ENCODE measurements at regions not wholly inside any gene's neighbourhood (a gene's known extent, or its start where the extent isn't known, plus 50 kb on each side); places are given as distances from the start of the nearest gene placed in this dataset.

DNA sequence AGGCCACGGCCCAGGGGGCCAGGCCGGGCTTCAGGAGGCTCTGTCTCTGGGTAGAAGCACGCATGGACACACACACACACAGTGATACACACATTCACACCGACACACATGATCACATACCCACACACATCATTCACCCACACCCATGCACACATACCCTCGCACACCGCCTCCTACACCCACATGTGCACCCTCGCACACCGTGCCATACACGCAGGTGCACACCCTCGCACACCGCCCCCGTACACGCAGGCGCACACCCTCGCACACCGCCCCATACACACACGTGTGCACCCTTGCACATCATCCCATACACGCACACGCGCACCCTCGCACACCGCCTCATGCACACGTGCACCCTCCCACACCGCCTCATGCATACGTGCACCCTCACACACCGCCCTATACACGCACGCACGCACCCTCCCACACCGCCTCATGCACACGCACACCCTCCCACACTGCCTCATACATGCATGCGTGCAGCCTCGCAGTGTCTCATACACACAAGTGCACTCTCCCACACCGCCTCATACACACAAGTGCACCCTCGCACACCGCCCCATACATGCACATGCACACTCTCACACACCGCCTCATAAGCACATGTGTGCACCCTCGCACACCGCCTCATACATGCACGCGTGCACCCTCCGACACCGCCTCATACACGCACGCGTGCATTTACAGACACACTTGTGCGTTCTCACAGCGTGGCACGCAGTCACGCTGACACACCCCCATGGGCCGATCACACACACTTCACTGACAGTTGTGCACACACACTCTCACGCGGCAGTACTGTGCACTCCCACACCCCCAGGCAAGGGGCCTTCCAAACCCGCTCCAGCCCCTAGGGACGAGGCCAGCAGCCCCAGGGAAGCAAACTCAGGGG is 128.1 kb downstream of the SIK1 start:
- no peak overlapping the region for H3K4me3 ChIP-seq (ENCODE audit: low read depth, low read length)
- no peak for DNase-seq (ENCODE audit: low read depth)
- TF ChIP-seq, protein P1, sequence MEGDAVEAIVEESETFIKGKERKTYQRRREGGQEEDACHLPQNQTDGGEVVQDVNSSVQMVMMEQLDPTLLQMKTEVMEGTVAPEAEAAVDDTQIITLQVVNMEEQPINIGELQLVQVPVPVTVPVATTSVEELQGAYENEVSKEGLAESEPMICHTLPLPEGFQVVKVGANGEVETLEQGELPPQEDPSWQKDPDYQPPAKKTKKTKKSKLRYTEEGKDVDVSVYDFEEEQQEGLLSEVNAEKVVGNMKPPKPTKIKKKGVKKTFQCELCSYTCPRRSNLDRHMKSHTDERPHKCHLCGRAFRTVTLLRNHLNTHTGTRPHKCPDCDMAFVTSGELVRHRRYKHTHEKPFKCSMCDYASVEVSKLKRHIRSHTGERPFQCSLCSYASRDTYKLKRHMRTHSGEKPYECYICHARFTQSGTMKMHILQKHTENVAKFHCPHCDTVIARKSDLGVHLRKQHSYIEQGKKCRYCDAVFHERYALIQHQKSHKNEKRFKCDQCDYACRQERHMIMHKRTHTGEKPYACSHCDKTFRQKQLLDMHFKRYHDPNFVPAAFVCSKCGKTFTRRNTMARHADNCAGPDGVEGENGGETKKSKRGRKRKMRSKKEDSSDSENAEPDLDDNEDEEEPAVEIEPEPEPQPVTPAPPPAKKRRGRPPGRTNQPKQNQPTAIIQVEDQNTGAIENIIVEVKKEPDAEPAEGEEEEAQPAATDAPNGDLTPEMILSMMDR (conservative IDR thresholded peaks at IDR 0.05; ENCODE audit: low read depth, low read length): no peak

DNA sequence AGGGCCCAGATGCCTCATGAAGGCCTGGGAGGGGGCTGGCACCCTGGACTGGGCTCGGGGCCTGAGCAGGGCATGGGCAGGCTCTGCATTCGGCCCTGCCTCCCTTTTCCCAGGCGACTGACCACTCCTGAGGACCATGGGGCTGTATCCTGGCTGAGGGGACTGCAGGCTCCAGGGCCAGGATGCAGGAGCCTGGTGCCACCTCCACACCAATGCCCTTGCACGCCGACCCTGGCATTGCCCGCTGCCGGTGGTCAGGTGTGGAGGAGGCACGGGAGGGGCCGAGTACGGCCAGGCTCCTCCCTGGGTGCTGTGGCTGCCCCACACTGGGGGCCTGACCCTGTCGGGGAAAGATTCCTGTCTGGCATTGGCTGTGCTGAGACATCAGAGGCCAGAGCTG is 128.9 kb downstream of the SIK1 start:
- no peak overlapping the region for H3K4me3 ChIP-seq (ENCODE audit: low read depth, low read length)
- DNase-seq (ENCODE audit: low read depth): no peak
- TF ChIP-seq, protein P1 (conservative IDR thresholded peaks at IDR 0.05; ENCODE audit: low read depth, low read length): no peak

DNA sequence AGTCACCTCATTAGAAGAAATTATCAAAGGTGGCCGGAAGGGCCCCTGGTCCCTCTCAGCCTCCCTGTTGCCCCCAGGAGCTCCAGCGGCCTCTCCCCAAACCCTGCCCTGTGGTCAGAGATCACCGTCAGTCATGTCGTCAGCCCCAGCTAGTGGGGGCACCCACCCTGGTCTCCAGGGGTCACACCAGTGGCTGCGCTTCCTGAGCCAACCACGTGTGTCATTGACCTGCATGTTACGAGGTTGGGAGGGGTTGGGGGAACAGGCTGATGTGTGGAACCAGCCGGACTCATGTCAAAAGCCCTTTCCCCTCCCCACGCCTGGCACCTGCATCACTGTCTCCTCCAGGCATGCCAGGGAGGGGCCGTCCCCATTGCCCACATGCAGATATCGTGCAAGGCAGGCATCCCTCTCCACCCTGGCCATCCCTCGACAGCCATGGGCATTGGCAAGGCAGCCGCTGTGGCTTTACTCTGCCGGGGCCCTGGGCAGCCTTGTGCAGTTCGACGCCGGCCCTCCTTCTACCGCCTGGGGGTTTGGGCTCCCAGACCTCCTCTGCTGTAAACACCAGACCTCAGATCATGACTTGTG is 128.7 kb downstream of the CRYAA start:
- TF ChIP-seq, protein P1 (conservative IDR thresholded peaks at IDR 0.05; ENCODE audit: low read depth, low read length): no peak
- no peak for DNase-seq (ENCODE audit: low read depth)
- no peak overlapping the region for H3K4me3 ChIP-seq (ENCODE audit: low read depth, low read length)

DNA sequence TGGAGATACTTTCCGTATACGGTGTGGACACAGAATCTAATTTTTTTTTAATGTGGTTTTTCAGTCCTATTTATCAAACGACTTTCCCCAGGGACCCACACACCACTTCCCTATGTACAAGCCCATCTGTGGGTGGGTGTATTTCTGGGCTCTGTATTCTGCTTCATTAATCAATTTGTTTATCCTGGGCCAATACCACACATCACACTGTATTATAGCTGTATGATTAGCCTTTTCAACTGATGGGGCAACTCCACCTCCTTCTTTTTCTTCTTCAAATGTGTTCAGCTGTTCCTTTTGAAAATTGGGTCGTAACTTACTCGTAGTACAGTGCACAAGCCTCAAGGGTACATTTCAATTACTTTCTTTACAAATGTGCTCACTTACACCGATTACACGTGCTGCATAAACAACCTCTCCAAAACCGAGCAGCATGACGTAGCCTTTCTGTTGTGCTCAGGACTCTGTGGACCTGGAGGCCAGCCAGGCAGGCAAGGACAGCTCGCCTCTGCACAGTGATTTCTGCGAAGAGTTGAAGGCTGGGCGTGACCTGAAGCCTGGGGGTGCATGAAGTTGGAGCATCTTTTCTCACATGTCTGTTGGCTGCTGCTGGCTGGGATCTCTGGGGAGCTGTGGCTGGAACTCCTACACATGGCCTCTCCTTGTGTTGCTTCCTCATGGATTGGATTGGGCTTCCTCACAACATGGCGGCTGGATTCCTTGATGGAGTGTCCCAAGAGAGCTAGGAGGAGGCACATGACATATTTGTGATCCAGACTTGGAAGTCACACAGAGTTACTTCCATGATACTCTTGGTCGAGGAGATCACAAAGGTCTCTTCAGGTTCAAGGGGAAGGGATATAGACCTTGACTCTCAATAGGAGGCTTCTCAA is 126.5 kb downstream of the CRYAA start:
- DNase-seq (ENCODE audit: low read depth): no peak
- H3K4me3 ChIP-seq (ENCODE audit: low read depth, low read length): no peak overlapping the region
- TF ChIP-seq, protein P1 (conservative IDR thresholded peaks at IDR 0.05; ENCODE audit: low read depth, low read length): no peak

DNA sequence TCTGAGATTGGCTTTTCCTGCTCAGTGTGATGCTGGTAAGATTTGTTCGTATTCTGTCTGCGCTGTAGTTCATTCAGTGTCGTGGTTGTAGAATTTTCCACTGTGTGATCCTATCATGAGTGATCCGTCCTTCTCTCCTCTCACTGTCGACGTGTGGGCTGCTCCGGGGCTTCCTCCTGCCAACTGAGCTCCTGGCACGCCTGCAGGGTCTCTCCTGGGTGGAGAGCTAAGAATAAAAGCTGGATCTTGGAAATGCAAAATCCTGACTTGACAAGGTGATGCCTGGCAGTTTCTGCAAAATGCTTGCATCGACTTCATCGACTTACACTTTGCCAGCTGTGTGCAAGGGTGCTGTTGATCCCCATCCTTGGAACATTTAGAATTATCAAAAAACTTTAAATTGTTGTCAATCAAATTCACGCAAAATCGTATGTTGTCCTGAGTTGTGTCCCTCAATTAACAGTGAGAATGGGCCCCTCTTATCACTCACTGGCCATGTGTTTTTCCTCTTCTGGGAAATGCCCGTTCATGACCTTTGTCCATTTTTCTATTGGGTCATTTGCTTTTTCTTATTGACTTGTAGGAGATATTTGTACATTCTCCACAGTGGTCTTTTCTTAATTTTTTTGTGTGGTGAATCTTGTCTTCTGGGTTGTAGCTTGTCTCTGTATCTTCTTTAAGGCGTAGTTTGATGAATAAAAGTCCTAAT is 125.5 kb downstream of the CRYAA start:
- H3K4me3 ChIP-seq (ENCODE audit: low read depth, low read length): no peak overlapping the region
- TF ChIP-seq, protein P1 (conservative IDR thresholded peaks at IDR 0.05; ENCODE audit: low read depth, low read length): no peak
- DNase-seq (ENCODE audit: low read depth): no peak

DNA sequence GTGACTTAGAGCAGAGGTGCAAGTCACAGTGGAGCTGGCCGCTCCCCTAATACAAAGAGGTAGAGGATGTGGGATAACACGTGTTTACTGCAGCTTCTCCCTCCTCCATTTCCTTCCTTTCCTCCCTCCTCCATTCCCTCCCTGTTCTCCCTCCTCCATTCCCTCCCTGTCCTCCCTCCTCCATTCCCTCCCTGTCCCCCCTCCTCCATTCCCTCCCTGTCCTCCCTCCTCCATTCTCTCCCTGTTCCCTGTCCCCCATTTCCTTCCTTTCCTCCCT is 124.0 kb downstream of the CRYAA start:
- no peak overlapping the region for H3K4me3 ChIP-seq (ENCODE audit: low read depth, low read length)
- TF ChIP-seq, protein P1 (conservative IDR thresholded peaks at IDR 0.05; ENCODE audit: low read depth, low read length): no peak

More for the DNA sequence above, 124.0 kb downstream of the CRYAA start:
- DNase-seq (ENCODE audit: low read depth): no peak

Measured in choroid plexus epithelial cell (primary cell).